HG02973 (cell line): ENCODE measurements at regions not wholly inside any gene's neighbourhood (a gene's known extent, or its start where the extent isn't known, plus 50 kb on each side); places are given as distances from the start of the nearest gene placed in this dataset.

Source experiments
- ATAC-seq: cut with Tn5 transposase; IDR thresholded peaks from one replicate; pipeline ENCODE4 v1.9.1; 2021; ENCODE audit warnings: moderate library complexity; ENCODE audit not compliant: unreplicated experiment

- ATAC-seq = no peak
These were observed 108.7 kb upstream of the UBL3 start for GRCh38 chr13:29959086-29959485.

GRCh38 chr13:29958476-29958875 lies 108.1 kb upstream of the UBL3 start:
- no peak for ATAC-seq

- ATAC-seq = no peak
These were observed 106.9 kb upstream of the UBL3 start for GRCh38 chr13:29957320-29957719.

GRCh38 chr13:29956853-29957252 lies 106.4 kb upstream of the UBL3 start:
- no peak for ATAC-seq

- ATAC-seq = no peak
These were observed 104.8 kb upstream of the UBL3 start for GRCh38 chr13:29955137-29955650.

GRCh38 chr13:29954082-29955028 lies 103.9 kb upstream of the UBL3 start:
- ATAC-seq = no peak

GRCh38 chr13:29953542-29953941 lies 103.1 kb upstream of the UBL3 start:
- ATAC-seq = no peak

- ATAC-seq = no peak
These were observed 101.8 kb upstream of the UBL3 start for GRCh38 chr13:29952245-29952644.

- no peak for ATAC-seq
These were observed 98.4 kb upstream of the UBL3 start for GRCh38 chr13:29948791-29949190.

GRCh38 chr13:29948244-29948643 lies 97.8 kb upstream of the UBL3 start:
- no peak for ATAC-seq

- ATAC-seq = no peak
These were observed 97.4 kb upstream of the UBL3 start for GRCh38 chr13:29947839-29948238.

GRCh38 chr13:29946093-29946492 lies 95.7 kb upstream of the UBL3 start:
- ATAC-seq = no peak

- no peak for ATAC-seq
These were observed 93.3 kb upstream of the UBL3 start for GRCh38 chr13:29943686-29944085.

GRCh38 chr13:29943273-29943672 lies 92.9 kb upstream of the UBL3 start:
- no peak for ATAC-seq

- ATAC-seq = no peak
These were observed 90.3 kb upstream of the UBL3 start for GRCh38 chr13:29940715-29941114.

- no peak for ATAC-seq
These were observed 88.7 kb upstream of the UBL3 start for GRCh38 chr13:29939158-29939557.

- no peak for ATAC-seq
These were observed 87.4 kb upstream of the UBL3 start for GRCh38 chr13:29937841-29938240.

GRCh38 chr13:29937379-29937778 lies 87.0 kb upstream of the UBL3 start:
- ATAC-seq = no peak

GRCh38 chr13:29936956-29937355 lies 86.5 kb upstream of the UBL3 start:
- no peak for ATAC-seq

GRCh38 chr13:29936051-29936813 lies 85.8 kb upstream of the UBL3 start:
- peak; percentile 17 for ATAC-seq

- ATAC-seq = peak; percentile 91
These were observed 85.0 kb upstream of the UBL3 start for GRCh38 chr13:29935309-29935981.
